WI38 (cell line): ENCODE measurements at regions not wholly inside any gene's neighbourhood (a gene's known extent, or its start where the extent isn't known, plus 50 kb on each side); places are given as distances from the start of the nearest gene placed in this dataset.

Experiments used
- H3K4me3 ChIP-seq: 2 replicates; pipeline ENCODE4 v1.5.1; 2011; ENCODE audit warnings: low read depth, mild to moderate bottlenecking, control low read depth, low read length
- CTCF ChIP-seq: IDR thresholded peaks from 2 replicates; pipeline ENCODE4 v1.5.1; 2012; ENCODE audit warnings: low read depth, mild to moderate bottlenecking, control low read depth, low read length

- no peak for TF ChIP-seq CTCF
- H3K4me3 ChIP-seq, result no peak overlapping the region
These were observed 96.8 kb downstream of the ANKRD60 start for GRCh38 chr20:58131551-58132142.

- TF ChIP-seq CTCF, result no peak
- H3K4me3 ChIP-seq, result no peak overlapping the region
These were observed 97.3 kb downstream of the ANKRD60 start for GRCh38 chr20:58131151-58131550.

- TF ChIP-seq CTCF, result no peak
- no peak overlapping the region for H3K4me3 ChIP-seq
These were observed 97.9 kb downstream of the ANKRD60 start for GRCh38 chr20:58130581-58130980.

- H3K4me3 ChIP-seq, result no peak overlapping the region
- TF ChIP-seq CTCF, result no peak
These were observed 98.3 kb downstream of the ANKRD60 start for GRCh38 chr20:58130156-58130555.

- TF ChIP-seq CTCF, result no peak
- H3K4me3 ChIP-seq, result no peak overlapping the region
These were observed 98.7 kb downstream of the ANKRD60 start for GRCh38 chr20:58129721-58130151.

- no peak for TF ChIP-seq CTCF
These were observed 99.5 kb downstream of the ANKRD60 start for GRCh38 chr20:58128635-58129625.

GRCh38 chr20:58127701-58128111 is 100.7 kb downstream of the ANKRD60 start:
- H3K4me3 ChIP-seq, result no peak overlapping the region

More at GRCh38 chr20:58128635-58129625, 99.5 kb downstream of the ANKRD60 start:
- no peak overlapping the region for H3K4me3 ChIP-seq

More at GRCh38 chr20:58127701-58128111, 100.7 kb downstream of the ANKRD60 start:
- no peak for TF ChIP-seq CTCF
